HUES6 (cell line): ENCODE measurements at regions not wholly inside any gene's neighbourhood (a gene's known extent, or its start where the extent isn't known, plus 50 kb on each side); places are given as distances from the start of the nearest gene placed in this dataset.
"Not testable (repeated sequence)": the region's sequence is repeated elsewhere in the genome, so short reads cannot be mapped to it uniquely, and the experiment has no call there.

Source experiments
- H3K27ac ChIP-seq: 2 replicates; pipeline ENCODE4 v1.7.0; 2013; ENCODE audit warnings: low read depth, mild to moderate bottlenecking, low read length, inconsistent platforms
- H3K27me3 ChIP-seq: 2 replicates; pipeline ENCODE4 v1.6.1; 2013; ENCODE audit warnings: low read length; ENCODE audit not compliant: control insufficient read depth, insufficient read depth
- H3K36me3 ChIP-seq: 2 replicates; pipeline ENCODE4 v1.6.1; 2013; ENCODE audit warnings: low read length; ENCODE audit not compliant: control insufficient read depth, insufficient read depth
- H3K4me1 ChIP-seq: 2 replicates; pipeline ENCODE4 v1.6.1; 2013; ENCODE audit warnings: low read length; ENCODE audit not compliant: control insufficient read depth, insufficient read depth
- H3K4me3 ChIP-seq: 2 replicates; pipeline ENCODE4 v1.5.1; 2013; ENCODE audit warnings: low read depth, low read length
- H3K9ac ChIP-seq: one replicate; pipeline ENCODE4 v1.6.1; 2013; ENCODE audit warnings: mild to moderate bottlenecking, low read length
- H3K9me3 ChIP-seq: 2 replicates; pipeline ENCODE4 v1.6.1; 2013; ENCODE audit warnings: low read depth, low read length; ENCODE audit not compliant: control insufficient read depth, insufficient read depth

DNA sequence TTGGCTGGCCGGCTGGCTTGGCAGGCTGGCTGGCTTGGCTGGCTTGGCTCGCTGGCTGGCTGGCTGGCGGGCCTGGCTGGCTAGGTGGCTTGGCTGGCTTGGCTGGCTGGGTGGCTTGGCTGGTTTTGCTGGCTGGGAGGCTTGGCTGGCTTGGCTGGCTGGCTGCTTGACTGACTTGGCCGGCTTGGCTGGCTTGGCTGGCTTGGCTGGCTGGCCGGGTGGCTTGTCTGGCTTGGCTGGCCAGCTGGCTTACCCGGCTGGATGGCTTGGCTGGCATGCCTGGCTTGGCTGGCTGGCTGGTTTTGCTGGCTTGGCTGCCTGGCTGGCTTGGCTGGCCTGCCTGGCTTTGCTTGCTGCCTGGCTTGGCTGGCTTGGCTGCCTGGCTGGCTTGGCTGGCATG lies 2825.2 kb downstream of the RPIA start:
- not testable (repeated sequence) for H3K4me1 ChIP-seq, H3K4me3 ChIP-seq, H3K9me3 ChIP-seq, H3K27ac ChIP-seq, H3K27me3 ChIP-seq, H3K9ac ChIP-seq, H3K36me3 ChIP-seq

DNA sequence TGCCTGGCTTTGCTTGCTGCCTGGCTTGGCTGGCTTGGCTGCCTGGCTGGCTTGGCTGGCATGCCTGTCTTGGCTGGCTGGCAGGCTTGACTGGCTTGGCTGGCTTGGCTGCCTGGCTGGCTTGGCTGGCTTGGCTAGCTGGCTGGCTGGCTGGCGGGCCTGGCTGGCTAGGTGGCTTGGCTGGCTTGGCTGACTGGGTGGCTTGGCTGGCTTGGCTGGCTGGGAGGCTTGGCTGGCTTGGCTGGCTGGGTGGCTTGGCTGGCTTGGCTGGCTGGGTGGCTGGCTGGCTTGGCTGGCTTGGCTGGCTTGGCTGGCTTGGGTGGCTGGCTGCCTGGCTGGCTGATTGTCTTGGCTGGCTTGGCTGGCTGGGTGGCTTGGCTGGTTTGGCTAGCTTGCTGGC lies 2826.4 kb downstream of the RPIA start:
- H3K27me3 ChIP-seq, H3K9me3 ChIP-seq, H3K4me3 ChIP-seq: not testable (repeated sequence)

DNA sequence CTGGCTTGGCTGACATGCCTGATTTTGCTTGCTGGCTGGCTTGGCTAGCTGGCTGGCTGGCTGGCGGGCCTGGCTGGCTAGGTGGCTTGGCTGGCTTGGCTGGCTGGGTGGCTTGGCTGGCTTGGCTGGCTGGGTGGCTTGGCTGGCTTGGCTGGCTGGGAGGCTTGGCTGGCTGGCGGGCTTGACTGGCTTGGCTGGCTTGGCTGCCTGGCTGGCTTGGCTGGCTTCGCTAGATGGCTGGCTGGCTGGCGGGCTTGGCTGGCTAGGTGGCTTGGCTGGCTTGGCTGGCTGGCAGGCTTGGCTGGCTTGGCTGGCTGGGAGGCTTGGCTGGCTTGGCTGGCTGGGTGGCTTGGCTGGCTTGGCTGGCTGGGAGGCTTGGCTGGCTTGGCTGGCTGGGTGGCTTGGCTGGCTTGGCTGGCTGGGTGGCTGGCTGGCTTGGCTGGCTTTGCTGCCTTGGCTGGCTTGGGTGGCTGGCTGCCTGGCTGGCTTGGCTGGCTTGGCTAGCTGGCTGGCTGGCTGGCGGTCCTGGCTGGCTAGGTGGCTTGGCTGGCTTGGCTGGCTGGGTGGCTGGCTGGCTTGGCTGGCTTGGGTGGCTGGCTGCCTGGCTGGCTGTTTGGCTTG lies 2827.0 kb downstream of the RPIA start:
- not testable (repeated sequence) for H3K27ac ChIP-seq, H3K4me3 ChIP-seq, H3K9ac ChIP-seq, H3K4me1 ChIP-seq, H3K9me3 ChIP-seq, H3K36me3 ChIP-seq, H3K27me3 ChIP-seq

More for the DNA sequence above, 2826.4 kb downstream of the RPIA start:
- not testable (repeated sequence) for H3K27ac ChIP-seq, H3K9ac ChIP-seq, H3K4me1 ChIP-seq, H3K36me3 ChIP-seq

DNA sequence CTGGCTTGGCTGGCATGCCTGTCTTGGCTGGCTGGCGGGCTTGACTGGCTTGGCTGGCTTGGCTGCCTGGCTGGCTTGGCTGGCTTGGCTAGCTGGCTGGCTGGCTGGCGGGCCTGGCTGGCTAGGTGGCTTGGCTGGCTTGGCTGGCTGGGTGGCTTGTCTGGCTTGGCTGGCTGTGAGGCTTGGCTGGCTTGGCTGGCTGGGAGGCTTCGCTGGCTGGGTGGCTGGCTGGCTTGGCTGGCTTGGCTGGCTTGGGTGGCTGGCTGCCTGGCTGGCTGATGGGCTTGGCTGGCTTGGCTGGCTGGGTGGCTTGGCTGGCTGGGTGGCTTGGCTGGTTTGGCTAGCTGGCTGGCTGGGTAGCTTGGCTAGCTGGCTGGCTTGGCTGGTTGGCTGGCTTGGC lies 2827.9 kb downstream of the RPIA start:
- H3K9me3 ChIP-seq, H3K27ac ChIP-seq, H3K36me3 ChIP-seq, H3K4me3 ChIP-seq, H3K27me3 ChIP-seq, H3K9ac ChIP-seq, H3K4me1 ChIP-seq: not testable (repeated sequence)

DNA sequence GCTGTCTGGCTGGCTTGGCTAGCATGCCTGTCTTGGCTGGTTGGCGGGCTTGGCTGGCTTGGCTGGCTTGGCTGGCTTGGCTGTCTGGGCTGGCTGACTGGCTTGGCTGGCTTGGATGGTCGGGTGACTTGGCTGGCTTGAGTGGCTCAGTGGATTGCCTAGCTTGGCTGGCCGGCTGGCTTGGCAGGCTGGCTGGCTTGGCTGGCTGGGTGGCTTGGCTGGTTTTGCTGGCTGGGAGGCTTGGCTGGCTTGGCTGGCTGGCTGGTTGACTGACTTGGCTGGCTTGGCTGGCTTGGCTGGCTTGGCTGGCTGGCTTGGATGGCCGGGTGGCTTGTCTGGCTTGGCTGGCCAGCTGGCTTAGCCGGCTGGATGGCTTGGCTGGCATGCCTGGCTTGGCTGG lies 2828.4 kb downstream of the RPIA start:
- H3K36me3 ChIP-seq, H3K9me3 ChIP-seq: not testable (repeated sequence)

DNA sequence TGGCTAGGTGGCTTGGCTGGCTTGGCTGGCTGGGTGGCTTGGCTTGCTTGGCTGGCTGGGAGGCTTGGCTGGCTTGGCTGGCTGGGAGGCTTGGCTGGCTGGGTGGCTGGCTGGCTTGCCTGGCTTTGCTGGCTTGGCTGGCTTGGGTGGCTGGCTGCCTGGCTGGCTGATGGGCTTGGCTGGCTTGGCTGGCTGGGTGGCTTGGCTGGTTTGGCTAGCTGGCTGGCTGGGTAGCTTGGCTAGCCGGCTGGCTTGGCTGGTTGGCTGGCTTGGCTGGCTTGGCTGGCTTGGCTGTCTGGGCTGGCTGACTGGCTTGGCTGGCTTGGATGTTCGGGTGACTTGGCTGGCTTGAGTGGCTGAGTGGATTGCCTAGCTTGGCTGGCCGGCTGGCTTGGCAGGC lies 2829.1 kb downstream of the RPIA start:
- H3K27ac ChIP-seq, H3K27me3 ChIP-seq, H3K4me3 ChIP-seq, H3K36me3 ChIP-seq, H3K9me3 ChIP-seq, H3K9ac ChIP-seq, H3K4me1 ChIP-seq: not testable (repeated sequence)

More for the DNA sequence above, 2828.4 kb downstream of the RPIA start:
- not testable (repeated sequence) for H3K9ac ChIP-seq, H3K27ac ChIP-seq, H3K27me3 ChIP-seq, H3K4me1 ChIP-seq, H3K4me3 ChIP-seq

DNA sequence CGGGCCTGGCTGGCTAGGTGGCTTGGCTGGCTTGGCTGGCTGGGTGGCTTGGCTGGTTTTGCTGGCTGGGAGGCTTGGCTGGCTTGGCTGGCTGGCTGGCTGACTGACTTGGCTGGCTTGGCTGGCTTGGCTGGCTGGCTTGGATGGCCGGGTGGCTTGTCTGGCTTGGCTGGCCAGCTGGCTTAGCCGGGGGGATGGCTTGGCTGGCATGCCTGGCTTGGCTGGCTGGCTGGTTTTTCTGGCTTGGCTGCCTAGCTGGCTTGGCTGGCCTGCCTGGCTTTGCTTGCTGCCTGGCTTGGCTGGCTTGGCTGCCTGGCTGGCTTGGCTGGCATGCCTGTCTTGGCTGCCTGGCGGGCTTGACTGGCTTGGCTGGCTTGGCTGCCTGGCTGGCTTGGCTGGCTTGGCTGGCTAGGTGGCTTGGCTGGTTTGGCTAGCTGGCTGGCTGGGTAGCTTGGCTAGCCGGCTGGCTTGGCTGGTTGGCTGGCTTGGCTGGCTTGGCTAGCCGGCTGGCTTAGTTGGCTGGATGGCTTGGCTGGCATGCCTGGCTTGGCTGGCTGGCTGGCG lies 2829.6 kb downstream of the RPIA start:
- H3K4me3 ChIP-seq, H3K27ac ChIP-seq, H3K36me3 ChIP-seq, H3K9ac ChIP-seq, H3K4me1 ChIP-seq, H3K27me3 ChIP-seq, H3K9me3 ChIP-seq: not testable (repeated sequence)

DNA sequence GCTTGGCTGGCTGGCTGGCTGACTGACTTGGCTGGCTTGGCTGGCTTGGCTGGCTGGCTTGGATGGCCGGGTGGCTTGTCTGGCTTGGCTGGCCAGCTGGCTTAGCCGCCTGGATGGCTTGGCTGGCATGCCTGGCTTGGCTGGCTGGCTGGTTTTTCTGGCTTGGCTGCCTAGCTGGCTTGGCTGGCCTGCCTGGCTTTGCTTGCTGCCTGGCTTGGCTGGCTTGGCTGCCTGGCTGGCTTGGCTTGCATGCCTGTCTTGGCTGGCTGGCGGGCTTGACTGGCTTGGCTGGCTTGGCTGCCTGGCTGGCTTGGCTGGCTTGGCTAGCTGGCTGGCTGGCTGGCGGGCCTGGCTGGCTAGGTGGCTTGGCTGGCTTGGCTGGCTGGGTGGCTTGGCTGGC lies 2830.5 kb downstream of the RPIA start:
- H3K4me3 ChIP-seq, H3K27ac ChIP-seq, H3K9ac ChIP-seq, H3K36me3 ChIP-seq, H3K9me3 ChIP-seq, H3K27me3 ChIP-seq, H3K4me1 ChIP-seq: not testable (repeated sequence)

DNA sequence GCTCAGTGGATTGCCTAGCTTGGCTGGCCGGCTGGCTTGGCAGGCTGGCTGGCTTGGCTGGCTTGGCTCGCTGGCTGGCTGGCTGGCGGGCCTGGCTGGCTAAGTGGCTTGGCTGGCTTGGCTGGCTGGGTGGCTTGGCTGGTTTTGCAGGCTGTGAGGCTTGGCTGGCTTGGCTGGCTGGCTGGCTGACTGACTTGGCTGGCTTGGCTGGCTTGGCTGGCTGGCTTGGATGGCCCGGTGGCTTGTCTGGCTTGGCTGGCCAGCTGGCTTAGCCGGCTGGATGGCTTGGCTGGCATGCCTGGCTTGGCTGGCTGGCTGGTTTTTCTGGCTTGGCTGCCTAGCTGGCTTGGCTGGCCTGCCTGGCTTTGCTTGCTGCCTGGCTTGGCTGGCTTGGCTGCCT lies 2831.4 kb downstream of the RPIA start:
- H3K9ac ChIP-seq, H3K36me3 ChIP-seq, H3K27me3 ChIP-seq, H3K9me3 ChIP-seq, H3K27ac ChIP-seq, H3K4me1 ChIP-seq, H3K4me3 ChIP-seq: not testable (repeated sequence)

DNA sequence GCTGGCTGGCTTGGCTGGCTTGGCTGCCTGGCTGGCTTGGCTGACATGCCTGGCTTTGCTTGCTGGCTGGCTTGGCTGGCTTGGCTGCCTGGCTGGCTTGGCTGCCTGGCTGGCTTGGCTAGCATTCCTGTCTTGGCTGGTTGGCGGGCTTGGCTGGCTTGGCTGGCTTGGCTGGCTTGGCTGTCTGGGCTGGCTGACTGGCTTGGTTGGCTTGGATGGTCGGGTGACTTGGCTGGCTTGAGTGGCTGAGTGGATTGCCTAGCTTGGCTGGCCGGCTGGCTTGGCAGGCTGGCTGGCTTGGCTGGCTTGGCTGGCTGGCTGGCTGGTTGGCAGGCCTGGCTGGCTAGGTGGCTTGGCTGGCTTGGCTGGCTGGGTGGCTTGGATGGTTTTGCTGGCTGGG lies 2832.3 kb downstream of the RPIA start:
- not testable (repeated sequence) for H3K27ac ChIP-seq, H3K9ac ChIP-seq, H3K36me3 ChIP-seq, H3K9me3 ChIP-seq, H3K4me3 ChIP-seq, H3K4me1 ChIP-seq, H3K27me3 ChIP-seq

DNA sequence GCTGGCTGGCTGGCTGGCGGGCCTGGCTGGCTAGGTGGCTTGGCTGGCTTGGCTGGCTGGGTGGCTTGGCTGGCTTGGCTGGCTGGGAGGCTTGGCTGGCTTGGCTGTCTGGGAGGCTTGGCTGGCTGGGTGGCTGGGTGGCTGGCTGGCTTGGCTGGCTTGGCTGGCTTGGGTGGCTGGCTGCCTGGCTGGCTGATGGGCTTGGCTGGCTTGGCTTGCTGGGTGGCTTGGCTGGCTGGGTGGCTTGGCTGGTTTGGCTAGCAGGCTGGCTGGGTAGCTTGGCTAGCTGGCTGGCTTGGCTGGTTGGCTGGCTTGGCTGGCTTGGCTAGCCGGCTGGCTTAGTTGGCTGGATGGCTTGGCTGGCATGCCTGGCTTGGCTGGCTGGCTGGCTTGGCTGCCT lies 2834.1 kb downstream of the RPIA start:
- not testable (repeated sequence) for H3K9me3 ChIP-seq, H3K4me3 ChIP-seq, H3K36me3 ChIP-seq, H3K27ac ChIP-seq, H3K27me3 ChIP-seq, H3K4me1 ChIP-seq, H3K9ac ChIP-seq

DNA sequence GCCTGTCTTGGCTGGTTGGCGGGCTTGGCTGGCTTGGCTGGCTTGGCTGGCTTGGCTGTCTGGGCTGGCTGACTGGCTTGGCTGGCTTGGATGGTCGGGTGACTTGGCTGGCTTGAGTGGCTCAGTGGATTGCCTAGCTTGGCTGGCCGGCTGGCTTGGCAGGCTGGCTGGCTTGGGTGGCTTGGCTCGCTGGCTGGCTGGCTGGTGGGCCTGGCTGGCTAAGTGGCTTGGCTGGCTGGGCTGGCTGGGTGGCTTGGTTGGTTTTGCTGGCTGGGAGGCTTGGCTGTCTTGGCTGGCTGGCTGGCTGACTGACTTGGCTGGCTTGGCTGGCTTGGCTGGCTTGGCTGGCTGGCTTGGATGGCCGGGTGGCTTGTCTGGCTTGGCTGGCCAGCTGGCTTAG lies 2834.6 kb downstream of the RPIA start:
- H3K9ac ChIP-seq, H3K4me3 ChIP-seq, H3K27me3 ChIP-seq, H3K9me3 ChIP-seq, H3K27ac ChIP-seq, H3K36me3 ChIP-seq, H3K4me1 ChIP-seq: not testable (repeated sequence)
